MCF 10A (cell line): ENCODE measurements at regions not wholly inside any gene's neighbourhood (a gene's known extent, or its start where the extent isn't known, plus 50 kb on each side); places are given as distances from the start of the nearest gene placed in this dataset.

Experiments
- BruUV-seq: library from RNA; stranded (reverse); fragments of 400-500 nt; replicated peaks from 2 replicates; lab custom pipeline; 2021; lab: Mats Ljungman, UMichigan
- CTCF ChIA-PET: fragments of 300-600 bp; sonication (Branson Sonifier 250); formaldehyde crosslinking; extraction: SDS; loops from one replicate; lab custom pipeline; 2021; ENCODE audit warnings: antibody characterized with exemption, inconsistent platforms; lab: Yijun Ruan, JAX
- POLR2A ChIA-PET: fragments of 300-600, 350-650 bp; sonication (Branson Sonifier 250); formaldehyde crosslinking; extraction: SDS; loops from one replicate; lab custom pipeline; 2020; ENCODE audit warnings: antibody characterized with exemption, inconsistent platforms; lab: Yijun Ruan, JAX
- DNase-seq: peaks from one replicate; pipeline ENCODE4 v3.0.0-alpha.2; 2018; ENCODE audit not compliant: unreplicated experiment
- H3K27ac Mint-ChIP-seq: one replicate; pipeline ENCODE4 v1.8.0; 2022; ENCODE audit warnings: mild to moderate bottlenecking, low read depth, mixed read lengths; ENCODE audit not compliant: unreplicated experiment
- H3K27me3 Mint-ChIP-seq: one replicate; pipeline ENCODE4 v1.8.0; 2022; ENCODE audit warnings: mixed read lengths; ENCODE audit not compliant: insufficient read depth, unreplicated experiment
- H3K36me3 Mint-ChIP-seq: one replicate; pipeline ENCODE4 v1.8.0; 2022; ENCODE audit warnings: mild to moderate bottlenecking, moderate library complexity, mixed read lengths; ENCODE audit not compliant: insufficient read depth, unreplicated experiment
- H3K4me1 Mint-ChIP-seq: one replicate; pipeline ENCODE4 v1.8.0; 2022; ENCODE audit warnings: mixed read lengths; ENCODE audit not compliant: insufficient read depth, unreplicated experiment
- H3K4me3 Mint-ChIP-seq: one replicate; pipeline ENCODE4 v1.8.0; 2022; ENCODE audit warnings: mild to moderate bottlenecking, moderate library complexity, mixed read lengths; ENCODE audit not compliant: unreplicated experiment
- H3K9me3 Mint-ChIP-seq: one replicate; pipeline ENCODE4 v1.8.0; 2022; ENCODE audit warnings: mixed read lengths; ENCODE audit not compliant: unreplicated experiment
- CTCF ChIP-seq: fragments of 200-600 bp; IDR thresholded peaks from one replicate; pipeline ENCODE4 v1.8.0; 2022; ENCODE audit warnings: antibody characterized with exemption, mild to moderate bottlenecking; ENCODE audit not compliant: unreplicated experiment
- intact Hi-C: fragments of 100-400 bp; cut with micrococcal nuclease; formaldehyde crosslinking; loops from 2 replicates; pipeline ENCODE4 v1.14.1; 2022

GRCh38 chr13:87877477-87877876 lies 206.3 kb downstream of the SLITRK5 start:
- POLR2A ChIA-PET = no interaction called here
- BruUV-seq = no TSS peak
- no peaks in the 10 kb centered on the region for H3K9me3 Mint-ChIP-seq
- no peak for TF ChIP-seq CTCF
- no peak for DNase-seq
- intact Hi-C loops = no loop called here
- H3K4me3 Mint-ChIP-seq = no peak overlapping the region
- H3K36me3 Mint-ChIP-seq = no peaks in the 10 kb centered on the region
- CTCF ChIA-PET = no interaction called here
- no peaks in the 10 kb centered on the region for H3K4me1 Mint-ChIP-seq
- H3K27me3 Mint-ChIP-seq = no peaks in the 10 kb centered on the region
- no peak overlapping the region for H3K27ac Mint-ChIP-seq

DNA sequence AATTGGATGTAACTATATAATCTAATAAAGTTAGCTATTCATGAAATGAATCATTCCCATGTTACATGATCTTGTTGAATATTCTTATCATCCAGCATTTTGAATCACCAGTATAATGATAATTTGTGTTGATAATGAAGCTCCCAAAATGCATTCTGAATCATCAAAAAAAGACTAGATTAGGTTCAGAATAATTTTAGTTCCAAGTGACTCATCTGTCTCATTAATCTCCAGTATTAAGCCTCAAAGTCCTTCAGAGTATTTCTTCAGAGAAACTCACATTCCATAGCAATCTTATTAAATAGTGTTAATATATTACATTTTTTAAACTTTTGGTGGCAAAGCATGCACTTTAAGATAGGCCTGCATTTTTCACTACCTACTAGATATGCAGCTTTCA lies 207.5 kb downstream of the SLITRK5 start:
- POLR2A ChIA-PET = interaction anchor here (1.0 kb wide), 1 partner anchor 11 kb away, joined by 3 read pairs; no protein-coding TSS in a partner anchor
- no peaks in the 10 kb centered on the region for H3K36me3 Mint-ChIP-seq

GRCh38 chr13:87884884-87885283 lies 213.7 kb downstream of the SLITRK5 start:
- peak; percentile 18 for DNase-seq
- intact Hi-C loops = no loop called here
- Mint-ChIP-seq H3K4me3 (no peak overlapping the region), H3K27me3 (no peaks in the 10 kb centered on the region), H3K9me3 (no peaks in the 10 kb centered on the region), H3K36me3 (no peaks in the 10 kb centered on the region), H3K4me1 (no peaks in the 10 kb centered on the region), H3K27ac (no peak overlapping the region)
- no peak for TF ChIP-seq CTCF
- POLR2A ChIA-PET = no interaction called here
- CTCF ChIA-PET = no interaction called here
- no TSS peak for BruUV-seq

More for the DNA sequence above, 207.5 kb downstream of the SLITRK5 start:
- no peaks in the 10 kb centered on the region for H3K27me3 Mint-ChIP-seq
- DNase-seq = no peak
- no TSS peak for BruUV-seq
- CTCF ChIA-PET = no interaction called here
- H3K27ac Mint-ChIP-seq = no peak overlapping the region
- intact Hi-C loops = no loop called here
- no peak overlapping the region for H3K4me3 Mint-ChIP-seq
- no peak for TF ChIP-seq CTCF
- H3K9me3 Mint-ChIP-seq = no peaks in the 10 kb centered on the region
- H3K4me1 Mint-ChIP-seq = no peaks in the 10 kb centered on the region

DNA sequence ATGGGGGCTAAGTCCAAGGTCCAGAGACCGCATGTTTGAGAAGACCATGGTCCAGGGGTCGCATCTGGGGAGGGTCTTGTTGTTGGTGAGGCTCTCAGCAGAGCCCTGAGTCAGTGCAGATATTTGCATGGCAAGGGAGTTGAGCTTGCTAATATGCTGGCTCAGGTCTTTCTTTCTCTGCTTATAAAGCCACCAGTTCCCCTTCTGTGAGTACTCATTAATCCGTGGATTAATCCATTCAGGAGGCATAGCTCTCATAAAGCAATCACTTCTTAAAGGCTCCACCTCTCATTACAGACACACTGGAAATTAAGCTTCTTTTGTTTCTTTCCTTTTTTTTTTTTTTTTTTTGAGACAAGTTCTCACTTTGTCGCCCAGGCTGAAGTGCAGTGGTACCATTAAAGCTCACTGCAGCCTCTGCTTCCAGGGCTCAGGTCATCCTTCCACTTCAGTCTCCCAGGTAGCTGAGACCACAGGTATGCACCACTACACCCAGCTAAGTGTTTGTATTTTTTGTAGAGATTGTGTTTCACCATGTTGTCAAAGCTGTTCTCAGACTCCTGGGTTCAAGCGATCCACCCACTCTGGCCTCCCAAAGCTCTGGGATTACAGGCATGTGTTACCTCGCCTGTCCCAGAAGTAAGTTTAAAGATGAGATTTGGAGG lies 216.4 kb downstream of the SLITRK5 start:
- no peak for TF ChIP-seq CTCF
- BruUV-seq = no TSS peak
- H3K9me3 Mint-ChIP-seq = no peaks in the 10 kb centered on the region
- ChIA-PET CTCF (interaction anchor here (0.7 kb wide), 1 partner anchor 85 kb away, joined by 3 read pairs; no protein-coding TSS in a partner anchor), POLR2A (interaction anchor here (0.7 kb wide), 1 partner anchor 21 kb away, joined by 3 read pairs; no protein-coding TSS in a partner anchor)
- no peak for DNase-seq
- intact Hi-C loops = no loop called here
- no peaks in the 10 kb centered on the region for H3K36me3 Mint-ChIP-seq
- H3K4me3 Mint-ChIP-seq = no peak overlapping the region
- no peaks in the 10 kb centered on the region for H3K4me1 Mint-ChIP-seq
- no peak overlapping the region for H3K27ac Mint-ChIP-seq
- no peaks in the 10 kb centered on the region for H3K27me3 Mint-ChIP-seq
